HG03280 (cell line): ENCODE measurements at regions not wholly inside any gene's neighbourhood (a gene's known extent, or its start where the extent isn't known, plus 50 kb on each side); places are given as distances from the start of the nearest gene placed in this dataset.
"Not testable (repeated sequence)": the region's sequence is repeated elsewhere in the genome, so short reads cannot be mapped to it uniquely, and the experiment has no call there.

ENCODE experiments used
- ATAC-seq: cut with Tn5 transposase; IDR thresholded peaks from one replicate; pipeline ENCODE4 v1.9.1; 2021; ENCODE audit warnings: mild to moderate bottlenecking, moderate library complexity; ENCODE audit not compliant: unreplicated experiment

GRCh38 chr9:7313389-7313788 is 486.2 kb downstream of the DMAC1 start:
- no peak for ATAC-seq

DNA sequence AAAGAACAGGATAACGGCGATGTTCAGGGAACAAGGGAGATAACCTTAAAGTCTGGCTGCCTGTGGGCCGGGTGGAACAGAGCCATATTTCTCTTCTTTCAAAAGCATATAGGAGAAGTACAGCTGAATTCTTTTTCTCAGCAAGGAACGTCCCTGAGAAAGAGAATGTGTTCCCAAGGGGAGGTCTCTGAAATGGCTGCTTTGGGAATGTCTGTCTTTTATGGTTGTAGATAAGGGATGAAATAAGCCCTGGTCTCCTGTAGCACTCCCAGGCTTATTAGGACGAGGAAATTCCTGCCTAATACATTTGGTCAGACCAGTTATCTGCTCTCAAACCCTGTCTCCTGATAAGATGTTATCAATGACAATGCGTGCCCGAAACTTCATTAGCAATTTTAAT is 490.5 kb downstream of the DMAC1 start:
- not testable (repeated sequence) for ATAC-seq

GRCh38 chr9:7305677-7306076 is 493.9 kb downstream of the DMAC1 start:
- ATAC-seq: no peak

DNA sequence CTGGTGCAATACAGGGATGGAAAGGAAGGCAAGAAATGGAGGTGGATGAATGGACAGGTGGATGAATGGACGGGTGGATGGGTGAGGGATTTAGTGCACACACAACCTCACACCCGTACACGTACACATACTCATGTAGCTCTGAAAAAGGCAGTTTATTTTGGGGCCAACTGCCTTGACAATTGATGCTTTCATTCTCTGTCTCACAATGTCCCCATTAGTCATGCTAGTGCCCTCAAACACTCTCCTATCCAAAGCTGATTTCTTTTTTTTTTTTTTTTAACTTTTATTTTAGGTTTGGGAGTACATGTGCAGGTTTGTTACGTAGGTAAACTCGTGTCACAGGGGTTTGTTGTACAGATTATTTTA is 495.0 kb downstream of the DMAC1 start:
- ATAC-seq: no peak

GRCh38 chr9:7303907-7304626 is 495.5 kb downstream of the DMAC1 start:
- ATAC-seq: no peak

- no peak for ATAC-seq
Measured at GRCh38 chr9:7300484-7300883, 499.1 kb downstream of the DMAC1 start.

DNA sequence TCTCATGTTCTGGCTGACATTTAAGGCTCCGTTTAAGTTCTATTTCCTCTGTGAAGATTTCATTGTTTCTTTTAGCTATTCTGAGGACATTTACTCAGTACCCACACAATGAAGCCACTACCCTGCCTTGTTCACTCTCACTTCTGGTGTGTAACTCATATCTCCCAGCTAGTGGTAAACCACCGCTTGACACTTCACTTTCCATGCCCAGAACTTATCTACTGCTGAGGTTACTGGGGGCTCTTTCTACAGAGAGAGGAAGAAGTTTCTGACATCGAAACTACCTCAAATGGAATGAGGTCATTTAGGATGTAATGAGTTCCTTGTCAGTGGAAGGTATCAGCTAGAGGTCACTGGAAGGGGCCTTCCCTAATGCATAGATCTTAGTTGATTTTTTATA is 501.5 kb downstream of the DMAC1 start:
- ATAC-seq: peak; percentile 96

DNA sequence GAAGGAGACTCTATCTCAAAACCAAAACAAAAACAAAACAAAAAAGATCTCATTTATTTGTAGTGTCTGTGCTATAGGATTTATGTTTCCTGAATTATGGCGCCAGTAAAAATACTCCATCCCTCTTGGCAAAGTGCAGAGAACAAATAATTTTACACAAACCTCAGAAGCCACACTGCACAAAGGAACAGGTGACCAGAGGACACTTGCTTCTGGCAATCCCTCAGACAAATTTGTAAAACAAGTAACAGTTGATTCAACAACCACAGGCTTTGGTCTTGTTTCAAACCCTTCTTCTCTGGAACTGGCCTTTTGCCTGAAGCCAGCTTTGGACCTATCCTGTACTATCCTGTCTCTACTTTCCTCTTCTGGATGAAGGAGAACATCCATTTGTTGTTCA is 502.1 kb downstream of the DMAC1 start:
- ATAC-seq: no peak

GRCh38 chr9:7293091-7293490 is 506.5 kb downstream of the DMAC1 start:
- ATAC-seq: no peak

- no peak for ATAC-seq
Measured at GRCh38 chr9:7289773-7290172, 509.8 kb downstream of the DMAC1 start.

- ATAC-seq: no peak
Measured at GRCh38 chr9:7287986-7288385, 511.6 kb downstream of the DMAC1 start.

GRCh38 chr9:7287065-7287464 is 512.5 kb downstream of the DMAC1 start:
- no peak for ATAC-seq

GRCh38 chr9:7286101-7286500 is 513.5 kb downstream of the DMAC1 start:
- ATAC-seq: no peak

GRCh38 chr9:7285199-7285598 is 514.4 kb downstream of the DMAC1 start:
- no peak for ATAC-seq

DNA sequence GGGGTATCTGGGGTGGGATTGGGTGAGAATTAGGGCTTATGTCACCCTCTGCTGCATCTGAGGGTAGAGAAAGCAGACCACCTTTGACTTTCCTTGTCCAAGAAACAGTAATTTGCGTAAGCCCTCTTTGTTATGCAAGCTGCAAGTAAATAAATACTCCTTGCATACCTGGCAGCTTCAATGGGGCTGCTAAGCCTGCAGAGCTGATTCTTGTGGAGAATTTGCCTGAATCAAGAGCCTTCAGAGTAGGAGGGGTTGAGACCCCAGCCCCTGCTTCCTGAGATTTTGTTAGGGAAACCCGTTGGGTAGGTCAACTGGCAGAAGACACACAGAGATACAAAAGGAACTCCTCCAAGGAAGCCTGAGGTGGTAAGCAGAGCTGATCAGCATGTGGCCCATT is 515.1 kb downstream of the DMAC1 start:
- no peak for ATAC-seq

DNA sequence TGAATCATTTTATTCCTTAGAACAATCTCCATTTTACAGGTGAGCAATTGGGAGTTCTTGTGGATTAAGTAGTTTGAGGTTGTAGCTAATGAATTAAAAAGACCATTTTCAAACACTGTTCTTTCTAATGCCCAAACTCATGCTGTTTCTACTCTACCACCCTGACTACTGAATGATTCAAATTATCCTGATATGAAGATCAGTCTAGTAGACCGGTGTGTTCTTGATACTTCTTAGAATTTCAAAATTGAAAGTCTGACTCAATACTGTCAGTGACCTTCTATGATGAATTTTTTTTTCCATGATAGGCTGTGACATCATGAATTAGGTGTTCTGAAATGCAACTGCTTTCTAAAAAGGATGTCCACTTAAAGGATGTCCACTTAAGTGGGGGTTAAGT is 515.5 kb downstream of the DMAC1 start:
- no peak for ATAC-seq

GRCh38 chr9:7273575-7273974 is 515.8 kb downstream of the KDM4C start:
- ATAC-seq: no peak

DNA sequence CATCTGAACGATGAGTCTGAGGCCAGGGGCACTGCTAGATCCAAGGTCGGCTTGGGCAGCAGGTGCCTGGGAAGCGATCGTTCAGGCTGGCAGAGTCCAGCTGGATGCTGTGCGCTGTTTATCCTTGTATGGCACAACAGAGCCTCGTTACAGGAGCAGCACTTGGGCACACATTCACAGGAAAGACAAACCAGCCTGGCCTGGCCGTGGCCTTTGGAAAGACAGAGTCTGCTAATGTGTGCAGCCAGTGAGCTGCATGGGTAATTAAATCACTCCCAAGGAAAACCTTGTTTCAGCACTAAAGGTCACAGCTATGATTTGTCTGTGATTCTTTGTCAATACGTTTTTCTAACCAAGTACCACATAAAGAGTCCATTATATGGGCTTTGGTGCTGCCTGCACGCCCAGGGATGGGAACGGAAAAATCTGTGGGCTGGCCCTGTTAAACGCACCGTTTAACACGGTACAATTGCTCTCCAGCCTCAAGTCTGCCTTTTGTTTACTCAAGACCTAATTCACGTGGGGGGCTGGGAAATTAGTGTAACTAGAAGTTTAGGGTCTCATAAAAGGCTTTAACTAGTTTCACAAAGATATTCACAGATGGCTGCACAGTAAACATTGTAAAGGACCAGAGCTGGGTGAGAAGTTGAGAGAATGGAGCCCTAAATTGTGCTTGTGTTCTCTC is 509.3 kb downstream of the KDM4C start:
- ATAC-seq: no peak

GRCh38 chr9:7265181-7265580 is 507.4 kb downstream of the KDM4C start:
- ATAC-seq: no peak

DNA sequence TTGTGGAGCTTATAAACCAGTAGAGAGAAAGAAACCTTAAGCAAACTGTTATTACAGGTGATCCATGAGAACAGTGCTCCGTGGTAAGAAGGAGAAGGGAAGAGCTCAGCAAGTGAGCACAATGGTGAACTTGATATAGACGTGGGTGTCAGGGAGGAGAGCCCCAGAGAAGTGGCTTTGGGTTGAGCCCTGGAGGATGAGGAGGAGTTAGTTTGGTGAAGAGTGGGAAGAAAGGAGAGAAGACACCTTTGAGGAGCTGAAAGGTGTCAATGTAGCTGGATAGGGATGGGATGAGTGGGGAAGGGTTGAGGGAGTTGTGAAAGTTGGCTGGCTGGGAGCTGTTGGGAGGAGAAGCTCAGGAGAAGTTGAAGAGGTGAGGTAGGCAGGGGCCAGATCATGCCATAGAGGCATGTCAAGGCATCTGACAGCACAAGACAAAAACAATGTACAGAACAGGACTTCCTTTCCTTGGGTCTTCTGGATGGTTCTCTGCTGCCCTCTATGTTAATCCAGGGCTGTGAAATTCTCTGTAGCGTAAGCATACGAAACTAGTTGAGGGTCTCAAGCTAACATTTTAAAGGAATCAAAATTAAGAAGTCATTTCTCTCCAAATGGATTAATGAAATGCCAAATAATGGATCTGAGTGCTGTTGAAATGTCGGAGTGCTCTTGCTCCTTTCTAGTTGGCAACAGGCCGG is 501.9 kb downstream of the KDM4C start:
- ATAC-seq: no peak

DNA sequence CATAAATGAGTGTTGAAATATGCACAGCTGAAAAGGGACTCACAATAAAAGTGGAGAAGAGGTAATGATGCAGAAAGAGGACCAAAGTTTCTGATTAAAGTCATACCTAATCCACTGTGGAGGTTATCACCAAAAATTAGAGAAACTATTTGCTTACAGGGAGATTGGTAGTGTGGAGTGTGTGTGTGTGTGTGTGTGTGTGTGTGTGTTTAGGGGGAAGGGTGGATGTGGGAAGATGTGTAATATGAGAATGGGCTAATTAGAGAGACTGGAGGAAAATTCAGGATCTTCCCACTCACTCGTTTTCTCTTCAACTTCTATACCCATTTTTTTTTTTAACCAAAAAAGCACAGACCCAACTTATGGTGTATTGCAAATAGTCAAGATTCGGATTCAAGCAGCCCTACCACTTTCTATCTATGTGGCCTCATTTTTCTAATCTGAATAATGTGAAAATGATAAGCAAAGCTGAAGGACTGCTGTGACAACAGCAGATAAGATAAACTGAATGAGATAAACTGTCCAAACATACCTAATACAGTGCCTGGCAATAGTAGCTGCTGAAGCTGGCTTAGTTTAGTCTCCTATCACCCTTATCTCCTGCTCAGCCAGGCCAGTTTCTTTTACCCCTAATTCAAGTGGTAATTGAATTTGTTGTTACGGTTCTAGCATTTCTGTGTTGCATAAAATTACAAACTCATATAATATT is 501.1 kb downstream of the KDM4C start:
- ATAC-seq: no peak
